GM06990 (cell line): ENCODE measurements at regions not wholly inside any gene's neighbourhood (a gene's known extent, or its start where the extent isn't known, plus 50 kb on each side); places are given as distances from the start of the nearest gene placed in this dataset.

ENCODE experiments used
- DNase-seq: peaks from one replicate; pipeline ENCODE4 v3.0.0-alpha.2; 2011; ENCODE audit not compliant: insufficient read length; ENCODE audit errors: extremely low read depth
- H3K27me3 ChIP-seq: replicated peaks from 2 replicates; pipeline ENCODE4 v1.6.0; 2011; ENCODE audit warnings: low read length; ENCODE audit not compliant: control insufficient read depth, insufficient read depth
- H3K36me3 ChIP-seq: 2 replicates; pipeline ENCODE4 v1.5.1; 2011; ENCODE audit warnings: low read length; ENCODE audit not compliant: control insufficient read depth, insufficient read depth
- H3K4me3 ChIP-seq: replicated peaks from 2 replicates; pipeline ENCODE4 v1.5.1; 2011; ENCODE audit warnings: low read depth, mild to moderate bottlenecking, control low read depth, low read length
- CTCF ChIP-seq: IDR thresholded peaks from 2 replicates; pipeline ENCODE4 v1.5.1; 2011; ENCODE audit warnings: low read length, control low read depth, mild to moderate bottlenecking, inconsistent platforms; ENCODE audit not compliant: insufficient read depth, poor library complexity, severe bottlenecking

GRCh38 chr10:10786109-10787090, 231.3 kb upstream of the CELF2 start:
- H3K4me3 ChIP-seq: no peak overlapping the region
- no peak for DNase-seq
- no peaks in the 10 kb centered on the region for H3K36me3 ChIP-seq
- TF ChIP-seq CTCF: no peak
- H3K27me3 ChIP-seq: no peaks in the 10 kb centered on the region; the same call in 1 of the 2 replicates

- H3K27me3 ChIP-seq: no peaks in the 10 kb centered on the region
- no peak overlapping the region for H3K4me3 ChIP-seq
- DNase-seq: no peak
- no peaks in the 10 kb centered on the region for H3K36me3 ChIP-seq
- TF ChIP-seq CTCF: no peak
Observed at GRCh38 chr10:10787586-10787985, 230.1 kb upstream of the CELF2 start.

- no peaks in the 10 kb centered on the region for H3K27me3 ChIP-seq
- no peak for DNase-seq
- no peak for TF ChIP-seq CTCF
- H3K36me3 ChIP-seq: no peaks in the 10 kb centered on the region
- H3K4me3 ChIP-seq: no peak overlapping the region
Observed at GRCh38 chr10:10788761-10789160, 228.9 kb upstream of the CELF2 start.

GRCh38 chr10:10791869-10792268, 225.8 kb upstream of the CELF2 start:
- Histone ChIP-seq H3K27me3 (no peaks in the 10 kb centered on the region; the same call in 1 of the 2 replicates), H3K36me3 (no peaks in the 10 kb centered on the region), H3K4me3 (no peak overlapping the region)
- TF ChIP-seq CTCF: no peak
- no peak for DNase-seq

- H3K36me3 ChIP-seq: no peaks in the 10 kb centered on the region
- no peaks in the 10 kb centered on the region; the same call in 1 of the 2 replicates for H3K27me3 ChIP-seq
- DNase-seq: no peak
- H3K4me3 ChIP-seq: no peak overlapping the region
- no peak for TF ChIP-seq CTCF
Observed at GRCh38 chr10:10792681-10793080, 225.0 kb upstream of the CELF2 start.
